Osteoblast (primary cell): ENCODE measurements at regions not wholly inside any gene's neighbourhood (a gene's known extent, or its start where the extent isn't known, plus 50 kb on each side); places are given as distances from the start of the nearest gene placed in this dataset.

ENCODE experiments used
- DNase-seq: peaks from one replicate; pipeline ENCODE4 v3.0.0; 2011; ENCODE audit warnings: low spot score, mixed read lengths; ENCODE audit not compliant: insufficient read length; ENCODE audit errors: missing footprints
- H2AFZ ChIP-seq: 2 replicates; pipeline ENCODE4 v1.6.0; 2011; ENCODE audit warnings: mild to moderate bottlenecking, low read length
- H3K27ac ChIP-seq: 2 replicates; pipeline ENCODE4 v1.5.1; 2011; ENCODE audit warnings: mild to moderate bottlenecking, low read depth, low read length, moderate library complexity
- H3K27me3 ChIP-seq: 2 replicates; pipeline ENCODE4 v1.6.0; 2012; ENCODE audit warnings: mild to moderate bottlenecking, control low read depth, inconsistent platforms, low read length, moderate library complexity; ENCODE audit not compliant: insufficient read depth
- H3K36me3 ChIP-seq: 2 replicates; pipeline ENCODE4 v1.5.1; 2011; ENCODE audit warnings: mild to moderate bottlenecking, low read length, control low read depth, moderate library complexity; ENCODE audit not compliant: insufficient read depth
- H3K4me1 ChIP-seq: 2 replicates; pipeline ENCODE4 v1.5.1; 2011; ENCODE audit warnings: mild to moderate bottlenecking, low read length, control low read depth, moderate library complexity; ENCODE audit not compliant: insufficient read depth
- H3K4me2 ChIP-seq: 2 replicates; pipeline ENCODE4 v1.6.0; 2011; ENCODE audit warnings: mild to moderate bottlenecking, low read length; ENCODE audit not compliant: insufficient read depth
- H3K4me3 ChIP-seq: fragments of 200-600 bp; sonication (generic); 3 replicates; pipeline ENCODE4 v1.5.1; 2012; ENCODE audit warnings: mild to moderate bottlenecking, low read length, inconsistent platforms; ENCODE audit not compliant: insufficient read depth
- H3K79me2 ChIP-seq: 2 replicates; pipeline ENCODE4 v1.6.0; 2012; ENCODE audit warnings: mild to moderate bottlenecking, low read length, control low read depth, inconsistent platforms; ENCODE audit not compliant: insufficient read depth
- H3K9me3 ChIP-seq: 2 replicates; pipeline ENCODE4 v1.5.1; 2011; ENCODE audit warnings: low read depth, low read length, control low read depth
- H4K20me1 ChIP-seq: 2 replicates; pipeline ENCODE4 v1.6.0; 2012; ENCODE audit warnings: mild to moderate bottlenecking, low read length, control low read depth; ENCODE audit not compliant: insufficient read depth
- CTCF ChIP-seq: IDR thresholded peaks from 2 replicates; pipeline ENCODE4 v1.5.1; 2011; ENCODE audit warnings: mild to moderate bottlenecking, low read depth, low read length, moderate library complexity; ENCODE audit errors: extremely low read depth

DNA sequence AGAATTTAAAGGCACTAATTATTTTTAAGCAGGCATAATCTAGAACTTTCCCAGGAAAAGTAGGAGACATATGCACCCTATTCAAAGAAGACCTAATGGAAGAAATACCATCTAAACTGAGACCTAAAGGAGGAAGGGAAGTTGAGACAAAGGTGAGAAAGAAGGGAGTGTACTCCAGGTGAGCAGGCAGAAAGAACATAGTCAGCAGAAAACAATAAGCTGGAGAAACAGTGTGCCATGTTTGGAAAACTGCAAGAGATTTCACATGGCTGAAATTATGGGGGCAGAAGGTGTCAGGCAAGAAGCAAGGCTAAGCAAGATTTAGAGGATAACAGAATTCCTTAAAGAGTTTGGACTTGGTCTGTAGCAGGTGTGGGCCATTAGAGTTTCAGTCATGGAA lies 167.0 kb upstream of the USP25 start:
- Histone ChIP-seq H2AFZ (no peak overlapping the region), H3K9me3 (no peaks in the 10 kb centered on the region), H3K27me3 (no peaks in the 10 kb centered on the region), H4K20me1 (no peaks in the 10 kb centered on the region), H3K79me2 (no peaks in the 10 kb centered on the region), H3K4me2 (no peak overlapping the region), H3K27ac (no peak overlapping the region), H3K36me3 (no peaks in the 10 kb centered on the region), H3K4me3 (no peak overlapping the region), H3K4me1 (no peaks in the 10 kb centered on the region)
- no peak for DNase-seq
- no peak for TF ChIP-seq CTCF

DNA sequence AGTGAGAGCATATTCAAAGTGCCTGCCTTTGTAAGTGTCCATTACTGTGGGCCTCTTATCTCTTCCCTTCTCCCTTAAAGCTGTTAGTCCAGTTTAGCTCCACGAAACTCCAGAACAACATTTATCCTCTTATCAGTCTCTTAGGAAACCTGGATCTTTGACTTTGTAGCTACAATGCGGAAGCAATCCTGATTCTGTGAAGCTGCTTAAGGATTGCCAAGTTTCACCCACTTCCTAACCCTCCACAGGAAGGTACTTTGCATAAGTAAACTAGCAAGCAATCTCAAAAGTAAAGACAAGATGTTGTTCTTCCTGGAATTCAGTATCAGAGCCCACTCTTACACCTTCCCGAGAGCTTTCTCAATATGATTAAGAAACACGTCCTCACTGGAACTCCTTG lies 164.9 kb upstream of the USP25 start:
- no peaks in the 10 kb centered on the region for H3K36me3 ChIP-seq
- DNase-seq = no peak
- no peak overlapping the region for H3K4me2 ChIP-seq
- H3K4me1 ChIP-seq = no peaks in the 10 kb centered on the region
- no peak overlapping the region for H3K4me3 ChIP-seq
- H3K79me2 ChIP-seq = no peaks in the 10 kb centered on the region
- H4K20me1 ChIP-seq = no peaks in the 10 kb centered on the region
- no peaks in the 10 kb centered on the region for H3K27me3 ChIP-seq
- H2AFZ ChIP-seq = no peak overlapping the region
- no peaks in the 10 kb centered on the region for H3K9me3 ChIP-seq
- no peak for TF ChIP-seq CTCF
- H3K27ac ChIP-seq = no peak overlapping the region

DNA sequence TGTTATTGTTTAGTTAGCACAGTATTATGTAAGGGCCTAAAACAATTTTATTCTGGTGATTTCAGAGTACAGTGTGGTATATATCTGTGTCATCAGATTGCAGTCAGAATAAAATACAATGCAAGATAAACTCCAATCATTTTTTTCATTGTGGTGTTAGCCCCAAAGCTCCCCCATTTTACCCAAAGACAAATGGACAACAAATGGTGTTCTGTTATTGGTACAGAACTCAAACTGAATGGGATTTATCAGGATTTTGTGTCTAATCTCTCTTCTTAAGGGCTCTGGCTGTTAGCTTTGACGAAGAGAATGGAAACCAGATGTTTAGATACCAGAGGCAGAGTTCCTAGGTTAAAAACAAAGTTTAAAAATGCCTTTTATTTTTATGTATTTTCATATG lies 163.1 kb upstream of the USP25 start:
- Histone ChIP-seq H3K4me3 (no peak overlapping the region), H4K20me1 (no peaks in the 10 kb centered on the region), H3K36me3 (no peaks in the 10 kb centered on the region), H3K27me3 (no peaks in the 10 kb centered on the region), H3K9me3 (no peaks in the 10 kb centered on the region), H3K79me2 (no peaks in the 10 kb centered on the region), H3K27ac (no peak overlapping the region), H3K4me2 (no peak overlapping the region), H3K4me1 (no peaks in the 10 kb centered on the region), H2AFZ (no peak overlapping the region)
- no peak for TF ChIP-seq CTCF
- DNase-seq = no peak

DNA sequence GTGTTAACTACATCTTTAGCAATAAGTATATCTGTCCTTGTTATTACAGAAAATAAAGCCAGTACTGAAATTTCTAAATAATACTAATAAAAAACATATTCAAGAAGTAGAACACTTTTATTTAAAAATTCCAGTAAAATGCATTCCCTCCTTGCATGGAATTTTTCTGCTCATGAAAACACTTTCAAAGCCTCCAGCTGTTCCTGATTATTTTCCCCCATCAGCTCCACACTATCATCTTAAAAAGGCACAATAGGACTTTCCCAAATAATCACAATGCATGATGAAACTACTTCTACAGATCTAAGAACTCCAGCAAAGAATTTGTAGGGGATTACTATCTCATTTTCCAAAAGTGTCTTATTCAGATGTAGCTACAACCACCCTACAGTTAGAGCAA lies 162.6 kb upstream of the USP25 start:
- H3K4me2 ChIP-seq = no peak overlapping the region
- H4K20me1 ChIP-seq = no peaks in the 10 kb centered on the region
- no peak overlapping the region for H3K27ac ChIP-seq
- TF ChIP-seq CTCF = no peak
- no peaks in the 10 kb centered on the region for H3K4me1 ChIP-seq
- H3K79me2 ChIP-seq = no peaks in the 10 kb centered on the region
- no peaks in the 10 kb centered on the region for H3K27me3 ChIP-seq
- H3K9me3 ChIP-seq = no peaks in the 10 kb centered on the region
- H3K36me3 ChIP-seq = no peaks in the 10 kb centered on the region
- H2AFZ ChIP-seq = no peak overlapping the region
- DNase-seq = no peak
- no peak overlapping the region for H3K4me3 ChIP-seq
